Stomach (tissue), 4 donors: ENCODE measurements at regions not wholly inside any gene's neighbourhood (a gene's known extent, or its start where the extent isn't known, plus 50 kb on each side); places are given as distances from the start of the nearest gene placed in this dataset.

Source experiments
- EP300 ChIP-seq: sonication (generic); formaldehyde crosslinking; IDR thresholded peaks from one replicate; pipeline ENCODE4 v1.6.1; 2017; ENCODE audit warnings: antibody characterized with exemption
- POLR2A ChIP-seq, 4 donors: fragments of 450-650 bp; IDR thresholded peaks; one replicate each; pipeline ENCODE4 v1.6.1; 2016; ENCODE audit warnings: antibody characterized with exemption in 4 of 4, control low read depth in 2 of 4, mild to moderate bottlenecking in 1 of 4, moderate library complexity in 1 of 4
- POLR2AphosphoS5 ChIP-seq, 3 donors: sonication (generic); formaldehyde crosslinking; IDR thresholded peaks; one replicate each; pipeline ENCODE4 v1.6.1; 2016; ENCODE audit warnings: antibody characterized with exemption in 3 of 3
- TF ChIP-seq, protein P1 (sequence below), 7 experiments: fragments of 450-650 bp in 4 of 7; fragments of 200-600 bp in 3 of 7; sonication (generic) in 3 of 7; IDR thresholded peaks; one replicate each; pipeline ENCODE4 v1.5.1; 2016 to 2019; ENCODE audit warnings: antibody characterized with exemption in 7 of 7, control low read depth in 2 of 7, mild to moderate bottlenecking in 1 of 7

DNA sequence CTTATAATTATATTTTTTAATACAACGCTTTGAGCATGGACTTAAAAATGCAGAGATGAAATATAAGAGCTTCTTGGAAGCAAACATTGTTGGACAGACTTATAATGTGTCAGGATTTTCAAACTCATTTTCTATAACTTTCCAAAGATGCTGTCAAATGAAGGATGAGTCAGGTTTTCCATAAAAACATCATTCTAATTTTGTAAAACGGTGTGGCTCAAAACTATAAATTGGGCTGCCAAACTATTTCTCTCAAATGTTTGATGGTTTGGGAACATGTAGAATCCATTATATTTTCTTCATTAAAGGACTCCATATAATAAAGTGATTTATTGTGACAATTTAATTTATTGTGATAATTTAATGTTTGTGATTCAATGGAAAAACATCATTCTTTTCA, 511.2 kb downstream of the USP25 start:
- TF ChIP-seq, protein P1, sequence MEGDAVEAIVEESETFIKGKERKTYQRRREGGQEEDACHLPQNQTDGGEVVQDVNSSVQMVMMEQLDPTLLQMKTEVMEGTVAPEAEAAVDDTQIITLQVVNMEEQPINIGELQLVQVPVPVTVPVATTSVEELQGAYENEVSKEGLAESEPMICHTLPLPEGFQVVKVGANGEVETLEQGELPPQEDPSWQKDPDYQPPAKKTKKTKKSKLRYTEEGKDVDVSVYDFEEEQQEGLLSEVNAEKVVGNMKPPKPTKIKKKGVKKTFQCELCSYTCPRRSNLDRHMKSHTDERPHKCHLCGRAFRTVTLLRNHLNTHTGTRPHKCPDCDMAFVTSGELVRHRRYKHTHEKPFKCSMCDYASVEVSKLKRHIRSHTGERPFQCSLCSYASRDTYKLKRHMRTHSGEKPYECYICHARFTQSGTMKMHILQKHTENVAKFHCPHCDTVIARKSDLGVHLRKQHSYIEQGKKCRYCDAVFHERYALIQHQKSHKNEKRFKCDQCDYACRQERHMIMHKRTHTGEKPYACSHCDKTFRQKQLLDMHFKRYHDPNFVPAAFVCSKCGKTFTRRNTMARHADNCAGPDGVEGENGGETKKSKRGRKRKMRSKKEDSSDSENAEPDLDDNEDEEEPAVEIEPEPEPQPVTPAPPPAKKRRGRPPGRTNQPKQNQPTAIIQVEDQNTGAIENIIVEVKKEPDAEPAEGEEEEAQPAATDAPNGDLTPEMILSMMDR (IDR thresholded peaks at IDR 0.05): no peak
- TF ChIP-seq POLR2AphosphoS5 (IDR thresholded peaks at IDR 0.05) (no peak), EP300 (no peak), POLR2A (IDR thresholded peaks at IDR 0.05) (no peak)
